ENCODE measurements at regions not wholly inside any gene's neighbourhood (a gene's known extent, or its start where the extent isn't known, plus 50 kb on each side); places are given as distances from the start of the nearest gene placed in this dataset.

GRCh38 chr12:88982694-88983093 lies 369.6 kb downstream of the DUSP6 start:
- DNase-seq, result no peak

- no peak for DNase-seq
Measured at GRCh38 chr12:88977115-88977514, 375.2 kb downstream of the DUSP6 start.

GRCh38 chr12:88973998-88974397 lies 378.3 kb downstream of the DUSP6 start:
- DNase-seq, result no peak

GRCh38 chr12:88970740-88971139 lies 381.6 kb downstream of the DUSP6 start:
- no peak for DNase-seq

- no peak for DNase-seq
Measured at GRCh38 chr12:88969127-88969526, 383.2 kb downstream of the DUSP6 start.

GRCh38 chr12:88960213-88960878 lies 380.1 kb upstream of the KITLG start:
- no peak for DNase-seq

GRCh38 chr12:88958946-88959345 lies 378.7 kb upstream of the KITLG start:
- DNase-seq, result no peak

- no peak for DNase-seq
Measured at GRCh38 chr12:88958153-88958552, 377.9 kb upstream of the KITLG start.

GRCh38 chr12:88957358-88957757 lies 377.1 kb upstream of the KITLG start:
- DNase-seq, result no peak

- no peak for DNase-seq
Measured at GRCh38 chr12:88955531-88955930, 375.3 kb upstream of the KITLG start.

GRCh38 chr12:88953029-88953586 lies 372.8 kb upstream of the KITLG start:
- DNase-seq, result no peak

- DNase-seq, result no peak
Measured at GRCh38 chr12:88952562-88952942, 372.3 kb upstream of the KITLG start.

GRCh38 chr12:88951860-88952561 lies 371.7 kb upstream of the KITLG start:
- no peak for DNase-seq

- no peak for DNase-seq
Measured at GRCh38 chr12:88951177-88951576, 370.9 kb upstream of the KITLG start.

GRCh38 chr12:88947486-88948043 lies 367.3 kb upstream of the KITLG start:
- DNase-seq, result no peak

- DNase-seq, result no peak
Measured at GRCh38 chr12:88946372-88946997, 366.2 kb upstream of the KITLG start.

GRCh38 chr12:88945051-88945732 lies 364.9 kb upstream of the KITLG start:
- DNase-seq, result no peak

- no peak for DNase-seq
Measured at GRCh38 chr12:88944397-88944796, 364.1 kb upstream of the KITLG start.

- DNase-seq, result no peak
Measured at GRCh38 chr12:88940854-88941253, 360.6 kb upstream of the KITLG start.

- DNase-seq, result no peak
Measured at GRCh38 chr12:88935856-88936255, 355.6 kb upstream of the KITLG start.

GRCh38 chr12:88934163-88934747 lies 354.0 kb upstream of the KITLG start:
- no peak for DNase-seq

GRCh38 chr12:88932457-88932856 lies 352.2 kb upstream of the KITLG start:
- DNase-seq, result no peak

- DNase-seq, result no peak
Measured at GRCh38 chr12:88931598-88931997, 351.3 kb upstream of the KITLG start.

Data from NCI-H2171 (cell line).